K562 (cell line): ENCODE measurements at regions not wholly inside any gene's neighbourhood (a gene's known extent, or its start where the extent isn't known, plus 50 kb on each side); places are given as distances from the start of the nearest gene placed in this dataset.

Experiments used
- ATAC-seq: fragments of 200-7000 bp; cut with Tn5 transposase; 3 replicates; pipeline ENCODE4 v1.9.1; 2020; ENCODE audit warnings: moderate library complexity
- BruUV-seq: library from RNA; stranded (reverse); fragments of 400-500 nt; replicated peaks from 2 replicates; lab custom pipeline; 2021; lab: Mats Ljungman, UMichigan
- CTCF ChIA-PET: fragments of 300-600 bp; formaldehyde crosslinking; extraction: SDS; loops from one replicate; lab custom pipeline; 2021; ENCODE audit warnings: low intra/inter-chr PET ratio; lab: Yijun Ruan, JAX
- POLR2A ChIA-PET: fragments of 300-600, 350-650 bp; sonication (Branson Sonifier 250); formaldehyde crosslinking; extraction: SDS; loops from one replicate; lab custom pipeline; 2021; ENCODE audit warnings: antibody characterized with exemption, inconsistent platforms; lab: Yijun Ruan, JAX
- DNase-seq, 4 experiments: peaks; one replicate each; pipeline versions ENCODE4 v3.0.0 to v3.0.0-alpha.2; 2011 to 2018; ENCODE audit warnings: low spot score in 3 of 4, mixed read lengths in 3 of 4; ENCODE audit errors: extremely low read depth in 1 of 4
- FAIRE-seq: peaks from 2 replicates; lab custom pipeline; 2011; peaks lifted over from hg19 to GRCh38; lab: Jason Lieb, UNC
- H2AFZ ChIP-seq: 2 replicates; pipeline ENCODE4 v1.6.0; 2011; ENCODE audit warnings: low read depth, low read length, control low read depth, inconsistent platforms
- H3K27ac ChIP-seq: fragments of 200-600 bp; 3 replicates; pipeline ENCODE4 v1.8.0; 2011; ENCODE audit warnings: low read depth, mild to moderate bottlenecking, control low read depth, inconsistent platforms, low read length, moderate library complexity, mixed read lengths; ENCODE audit errors: extremely low read depth
- H3K27me3 ChIP-seq, 2 experiments: fragments of 300-600 bp in 1 of 2; 2 replicates in 1 of 2; 3 replicates in 1 of 2; pipeline versions ENCODE4 v1.6.0 to v1.8.0; 2011; ENCODE audit warnings: inconsistent platforms in 2 of 2, low read length in 2 of 2, mild to moderate bottlenecking in 1 of 2, mixed read lengths in 1 of 2, moderate library complexity in 1 of 2; ENCODE audit not compliant: control insufficient read depth in 2 of 2, insufficient read depth in 2 of 2
- H3K36me3 ChIP-seq: fragments of 300-600 bp; 3 replicates; pipeline ENCODE4 v1.8.0; 2011; ENCODE audit warnings: mild to moderate bottlenecking, low read length, inconsistent platforms; ENCODE audit not compliant: control insufficient read depth, insufficient read depth
- H3K4me1 ChIP-seq, 2 experiments: fragments of 200-600 bp in 1 of 2; replicated peaks in 1 of 2; 2 replicates in 1 of 2; 3 replicates in 1 of 2; pipeline versions ENCODE4 v1.5.1 to v1.8.0; 2011; ENCODE audit warnings: inconsistent platforms in 2 of 2, low read length in 2 of 2, mild to moderate bottlenecking in 1 of 2, mixed read lengths in 1 of 2, moderate library complexity in 1 of 2; ENCODE audit not compliant: control insufficient read depth in 2 of 2, insufficient read depth in 2 of 2
- H3K4me2 ChIP-seq: 2 replicates; pipeline ENCODE4 v1.6.1; 2011; ENCODE audit warnings: low read length, control low read depth, inconsistent platforms, mixed read lengths; ENCODE audit not compliant: insufficient read depth
- H3K4me3 ChIP-seq: fragments of 200-600 bp; sonication (generic), shearing (Covaris generic); 2 replicates; pipeline ENCODE4 v1.5.1; 2016; ENCODE audit warnings: control low read depth, inconsistent platforms
- H3K79me2 ChIP-seq: fragments of 200-600 bp; 3 replicates; pipeline ENCODE4 v1.8.0; 2011; ENCODE audit warnings: low read length, inconsistent platforms; ENCODE audit not compliant: control insufficient read depth, insufficient read depth
- H3K9ac ChIP-seq, 2 experiments: 2 replicates each; pipeline versions ENCODE4 v1.6.0 to v1.6.1; 2011; ENCODE audit warnings: low read depth in 2 of 2, low read length in 2 of 2, control low read depth in 1 of 2, inconsistent platforms in 1 of 2, mild to moderate bottlenecking in 1 of 2, mixed read lengths in 1 of 2; ENCODE audit not compliant: insufficient read depth in 1 of 2
- H3K9me1 ChIP-seq: one replicate; pipeline ENCODE4 v1.6.0; 2011; ENCODE audit warnings: inconsistent platforms, mild to moderate bottlenecking, low read length, moderate library complexity; ENCODE audit not compliant: control insufficient read depth, insufficient read depth
- H3K9me3 ChIP-seq: replicated peaks from 2 replicates; pipeline ENCODE4 v1.5.1; 2011; ENCODE audit warnings: low read depth, low read length, inconsistent platforms; ENCODE audit not compliant: control insufficient read depth, insufficient read depth
- H4K20me1 ChIP-seq: replicated peaks from 2 replicates; pipeline ENCODE4 v1.6.1; 2011; ENCODE audit warnings: low read length, inconsistent platforms, mixed read lengths; ENCODE audit not compliant: control insufficient read depth, insufficient read depth
- HBP1 ChIP-seq: fragments of 450-650 bp; formaldehyde crosslinking; IDR thresholded peaks from 2 replicates; pipeline ENCODE4 v1.4.0; 2022; ENCODE audit warnings: missing genetic modification characterization
- SRSF9 ChIP-seq: fragments of 200-400 bp; formaldehyde crosslinking; IDR thresholded peaks from 2 replicates; pipeline ENCODE4 v1.6.1; 2017; ENCODE audit warnings: low read depth, low read length, borderline replicate concordance
- XRCC5 ChIP-seq: fragments of 200-400 bp; formaldehyde crosslinking; IDR thresholded peaks from 2 replicates; pipeline ENCODE4 v1.6.1; 2017; ENCODE audit warnings: low read depth, mild to moderate bottlenecking, low read length
- WGBS: fragments of 100-300 bp; shearing (Covaris generic); methylation state at CpG from one replicate; pipeline ENCODE4 v1.1.6; 2016; ENCODE audit warnings: low coverage, mixed read lengths; ENCODE audit not compliant: insufficient coverage; ENCODE audit errors: missing lambda C conversion rate; 5-methylcytosine and 5-hydroxymethylcytosine counted together
- in situ Hi-C: fragments of 300-500 bp; cut with MboI; formaldehyde crosslinking; loops from 4 replicates; pipeline ENCODE4 v1.15.0; 2018; ENCODE audit warnings: inconsistent platforms, mixed read lengths
- intact Hi-C: fragments of 100-400 bp; cut with micrococcal nuclease; formaldehyde crosslinking; loops from 2 replicates; pipeline ENCODE4 v1.14.2; 2022

- ChIA-PET POLR2A (no interaction called here), CTCF (no interaction called here)
- no peak for ATAC-seq
- H3K27ac ChIP-seq = no peak overlapping the region
- intact Hi-C loops (no loop called here), in situ Hi-C loops (no loop called here)
- no peak overlapping the region for H2AFZ ChIP-seq
- FAIRE-seq = no peak
- H3K9me3 ChIP-seq = no peaks in the 10 kb centered on the region
- no peak for DNase-seq
- H3K4me2 ChIP-seq = no peak overlapping the region
- no peaks in the 10 kb centered on the region for H4K20me1 ChIP-seq
- no peaks in the 10 kb centered on the region for H3K36me3 ChIP-seq
- H3K9me1 ChIP-seq = no peaks in the 10 kb centered on the region
- H3K27me3 ChIP-seq = peaks cover 15 to 50% of the 10 kb centered on the region in 2 experiments
- BruUV-seq = no TSS peak
- H3K4me3 ChIP-seq = no peak overlapping the region
- no peak for TF ChIP-seq SRSF9
- WGBS = 0% methylated on average over 8 of the region's 8 CpGs
- no peaks in the 10 kb centered on the region for H3K79me2 ChIP-seq
- H3K9ac ChIP-seq = no peak overlapping the region
- H3K4me1 ChIP-seq = no peaks in the 10 kb centered on the region
Observed at GRCh38 chr6:169891421-169891820, 140.0 kb downstream of the ERMARD start.

- intact Hi-C loops = no loop called here
- TF ChIP-seq HBP1 (CRISPR knock-in tag) (no peak), XRCC5 (no peak)
- no peaks in the 10 kb centered on the region for H3K36me3 ChIP-seq
- H3K9me1 ChIP-seq = no peaks in the 10 kb centered on the region
- in situ Hi-C loops = no loop called here
- H3K27me3 ChIP-seq = peaks cover 11 to 45% of the 10 kb centered on the region in 2 experiments
- no peaks in the 10 kb centered on the region for H3K79me2 ChIP-seq
- no peaks in the 10 kb centered on the region for H4K20me1 ChIP-seq
- no peak overlapping the region for H2AFZ ChIP-seq
- H3K9ac ChIP-seq = no peak overlapping the region
- H3K9me3 ChIP-seq = no peaks in the 10 kb centered on the region
- H3K4me1 ChIP-seq = no peaks in the 10 kb centered on the region
- ATAC-seq (no peak), DNase-seq (no peak), FAIRE-seq (no peak)
- no peak overlapping the region for H3K4me3 ChIP-seq
- H3K4me2 ChIP-seq = no peak overlapping the region
- ChIA-PET CTCF (no interaction called here), POLR2A (no interaction called here)
- no TSS peak for BruUV-seq
- 0% methylated on average over 7 of the region's 7 CpGs for WGBS
- H3K27ac ChIP-seq = no peak overlapping the region
Observed at GRCh38 chr6:169890901-169891300, 139.5 kb downstream of the ERMARD start.
